K562 (cell line): ENCODE measurements at regions not wholly inside any gene's neighbourhood (a gene's known extent, or its start where the extent isn't known, plus 50 kb on each side); places are given as distances from the start of the nearest gene placed in this dataset.

Experiments used
- MYC ChIP-seq, 2 experiments: fragments of 250-450 bp in 1 of 2; sonication (Bioruptor Pico) in 1 of 2; IDR thresholded peaks; 2 replicates each; pipeline versions ENCODE4 v1.5.1 to v1.6.1; 2012 to 2021; ENCODE audit warnings: low read depth in 2 of 2, borderline replicate concordance in 1 of 2, improper control_type of control experiment in 1 of 2, low read length in 1 of 2, mild to moderate bottlenecking in 1 of 2, moderate library complexity in 1 of 2
- NR3C1 ChIP-seq: sonication (generic); formaldehyde crosslinking; IDR thresholded peaks from 2 replicates; pipeline ENCODE4 v1.8.1; 2022; ENCODE audit warnings: missing genetic modification reagents
- TARDBP ChIP-seq: fragments of 450-650 bp; IDR thresholded peaks from 2 replicates; pipeline ENCODE4 v1.6.1; 2016

DNA sequence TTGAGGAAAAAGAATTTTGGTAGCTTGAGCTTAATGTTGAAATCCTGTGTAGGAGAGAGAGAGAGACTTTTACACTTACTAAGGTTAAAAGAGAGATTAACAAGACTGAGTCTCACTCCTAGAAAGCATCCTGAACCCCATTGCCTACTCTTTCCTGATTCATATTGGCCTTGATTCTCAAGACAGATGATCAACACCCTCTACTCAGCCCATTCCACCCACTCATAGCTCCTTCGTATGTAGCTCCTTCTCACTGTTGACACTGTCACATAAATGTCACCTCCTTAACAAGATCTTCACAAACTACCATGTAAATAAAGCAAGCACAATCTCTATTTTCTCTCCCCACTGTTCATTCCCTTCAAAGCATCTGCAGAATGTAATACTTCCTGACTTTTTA lies 574.6 kb upstream of the LMCD1 start:
- TF ChIP-seq TARDBP (no peak), NR3C1 (CRISPR knock-in tag) (no peak), MYC (IDR thresholded peaks at IDR 0.05; ENCODE audit: low read depth, low read length) (no peak), MYC (CRISPR knock-in tag; IDR thresholded peaks at IDR 0.05; ENCODE audit: borderline replicate concordance, low read depth) (no peak)
